Small intestine (tissue), 7 donors: ENCODE measurements at regions not wholly inside any gene's neighbourhood (a gene's known extent, or its start where the extent isn't known, plus 50 kb on each side); places are given as distances from the start of the nearest gene placed in this dataset.

Source experiments
- DNase-seq, 2 donors: peaks; one replicate each; pipeline versions ENCODE4 v3.0.0 to v3.0.0-alpha.2; 2013
- FAIRE-seq: peaks from 2 replicates; lab custom pipeline; 2012; peaks lifted over from hg19 to GRCh38; lab: Jason Lieb, UNC
- H3K27ac ChIP-seq, 3 donors: one replicate each; pipeline ENCODE4 v1.5.1; 2013; ENCODE audit warnings: low read length in 2 of 3, mild to moderate bottlenecking in 2 of 3, control low read depth in 1 of 3, inconsistent platforms in 1 of 3, low read depth in 1 of 3, moderate library complexity in 1 of 3
- H3K27me3 ChIP-seq, 3 donors: one replicate each; pipeline ENCODE4 v1.6.1; 2013; ENCODE audit warnings: low read length in 3 of 3, inconsistent platforms in 1 of 3; ENCODE audit not compliant: control insufficient read depth in 3 of 3, insufficient read depth in 3 of 3
- H3K36me3 ChIP-seq, 3 donors: one replicate each; pipeline ENCODE4 v1.6.1; 2013; ENCODE audit warnings: low read length in 3 of 3, inconsistent platforms in 1 of 3, low read depth in 1 of 3, mild to moderate bottlenecking in 1 of 3, moderate library complexity in 1 of 3; ENCODE audit not compliant: control insufficient read depth in 3 of 3, insufficient read depth in 2 of 3
- H3K4me1 ChIP-seq, 3 donors: one replicate each; pipeline ENCODE4 v1.6.1; 2013; ENCODE audit warnings: low read length in 2 of 3, inconsistent platforms in 1 of 3, low read depth in 1 of 3, mild to moderate bottlenecking in 1 of 3, moderate library complexity in 1 of 3; ENCODE audit not compliant: control insufficient read depth in 3 of 3, insufficient read depth in 2 of 3
- H3K4me3 ChIP-seq, 3 donors: one replicate each; pipeline ENCODE4 v1.5.1; 2013; ENCODE audit warnings: low read length in 3 of 3, control low read depth in 1 of 3, inconsistent platforms in 1 of 3, low read depth in 1 of 3, mild to moderate bottlenecking in 1 of 3, moderate library complexity in 1 of 3
- H3K9me3 ChIP-seq, 2 donors: one replicate each; pipeline ENCODE4 v1.6.1; 2013; ENCODE audit warnings: low read depth in 1 of 2, low read length in 1 of 2; ENCODE audit not compliant: control insufficient read depth in 2 of 2, insufficient read depth in 1 of 2
- WGBS, 3 donors: extraction: QIAGEN DNeasy Blood & Tissue Kit; methylation state at CpG; one replicate each; pipeline ENCODE4 v1.1.7; 2013; 5-methylcytosine and 5-hydroxymethylcytosine counted together
- donor health status: healthy with polysubstance abuse.
- donor health status: control.
- donor health status: control.
- donor health status: Bipolar disorder and iron deficiency.
- donor health status: healthy.

GRCh38 chr5:174571662-174572397 lies 152.6 kb upstream of the MSX2 start:
- Histone ChIP-seq H3K9me3 (no peaks in the 10 kb centered on the region), H3K27me3 (peaks cover 0 to 2% (median 0%) of the 10 kb centered on the region in 3 donors), H3K4me3 (no peak overlapping the region), H3K27ac (no peak overlapping the region), H3K4me1 (no peaks in the 10 kb centered on the region), H3K36me3 (no peaks in the 10 kb centered on the region)
- FAIRE-seq (no peak), DNase-seq (peak; percentile 65 to 90)
- WGBS, 3 donors, result 12 to 29% (median 29%) methylated on average over 7 of the region's 7 CpGs

GRCh38 chr5:174572591-174572990 lies 151.8 kb upstream of the MSX2 start:
- Histone ChIP-seq H3K27ac (no peak overlapping the region), H3K4me3 (no peak overlapping the region), H3K36me3 (no peaks in the 10 kb centered on the region), H3K27me3 (peaks cover 0 to 2% (median 0%) of the 10 kb centered on the region in 3 donors), H3K4me1 (no peaks in the 10 kb centered on the region), H3K9me3 (no peaks in the 10 kb centered on the region)
- 80 to 84% (median 83%) methylated on average over 9 of the region's 9 CpGs for WGBS, 3 donors
- FAIRE-seq (no peak), DNase-seq (no peak)

GRCh38 chr5:174573221-174573994 lies 151.0 kb upstream of the MSX2 start:
- DNase-seq (no peak), FAIRE-seq (no peak)
- no peaks in the 10 kb centered on the region for H3K4me1 ChIP-seq
- no peak overlapping the region for H3K4me3 ChIP-seq
- peaks cover 0 to 2% (median 0%) of the 10 kb centered on the region in 3 donors for H3K27me3 ChIP-seq
- H3K36me3 ChIP-seq, result no peaks in the 10 kb centered on the region
- H3K27ac ChIP-seq, result no peak overlapping the region
- no peaks in the 10 kb centered on the region for H3K9me3 ChIP-seq
- 72 to 81% (median 80%) methylated on average over 14 of the region's 14 CpGs for WGBS, 3 donors

GRCh38 chr5:174575043-174575442 lies 149.3 kb upstream of the MSX2 start:
- WGBS, 3 donors, result 78 to 91% (median 82%) methylated on average over 2 of the region's 2 CpGs
- Histone ChIP-seq H3K9me3 (no peaks in the 10 kb centered on the region), H3K27ac (no peak overlapping the region), H3K4me1 (no peaks in the 10 kb centered on the region), H3K36me3 (no peaks in the 10 kb centered on the region), H3K4me3 (no peak overlapping the region), H3K27me3 (no peaks in the 10 kb centered on the region)
- no peak for DNase-seq
- no peak for FAIRE-seq

- Histone ChIP-seq H3K27ac (no peak overlapping the region), H3K9me3 (no peaks in the 10 kb centered on the region), H3K27me3 (no peaks in the 10 kb centered on the region), H3K4me1 (no peaks in the 10 kb centered on the region), H3K36me3 (no peaks in the 10 kb centered on the region), H3K4me3 (no peak overlapping the region)
- FAIRE-seq, result no peak
- WGBS, 3 donors, result 82 to 90% (median 86%) methylated on average over 6 of the region's 6 CpGs
- DNase-seq, result no peak
Measured at GRCh38 chr5:174576042-174576441, 148.3 kb upstream of the MSX2 start.

- 9 to 12% (median 10%) methylated on average over 5 of the region's 5 CpGs for WGBS, 3 donors
- H3K4me1 ChIP-seq, result no peaks in the 10 kb centered on the region
- H3K9me3 ChIP-seq, result peaks cover 0 to 3% of the 10 kb centered on the region in 2 donors
- no peak for FAIRE-seq
- no peaks in the 10 kb centered on the region for H3K27me3 ChIP-seq
- H3K27ac ChIP-seq, result no peak overlapping the region
- peak; percentile 53 to 66 for DNase-seq
- H3K36me3 ChIP-seq, result no peaks in the 10 kb centered on the region
- H3K4me3 ChIP-seq, result no peak overlapping the region
Measured at GRCh38 chr5:174581479-174581878, 142.9 kb upstream of the MSX2 start.

GRCh38 chr5:174581894-174582293 lies 142.5 kb upstream of the MSX2 start:
- H3K9me3 ChIP-seq, result peaks cover 0 to 3% of the 10 kb centered on the region in 2 donors
- WGBS, 3 donors, result 65 to 80% (median 66%) methylated on average over 4 of the region's 4 CpGs
- DNase-seq (no peak), FAIRE-seq (no peak)
- H3K27ac ChIP-seq, result no peak overlapping the region
- H3K4me3 ChIP-seq, result no peak overlapping the region
- H3K27me3 ChIP-seq, result no peaks in the 10 kb centered on the region
- no peaks in the 10 kb centered on the region for H3K36me3 ChIP-seq
- no peaks in the 10 kb centered on the region for H3K4me1 ChIP-seq

- 24 to 70% (median 50%) methylated on average over 4 of the region's 4 CpGs for WGBS, 3 donors
- no peak overlapping the region for H3K27ac ChIP-seq
- no peak overlapping the region for H3K4me3 ChIP-seq
- H3K9me3 ChIP-seq, result peaks cover 0 to 3% of the 10 kb centered on the region in 2 donors
- no peaks in the 10 kb centered on the region for H3K27me3 ChIP-seq
- no peak for DNase-seq
- no peaks in the 10 kb centered on the region for H3K4me1 ChIP-seq
- no peak for FAIRE-seq
- H3K36me3 ChIP-seq, result no peaks in the 10 kb centered on the region
Measured at GRCh38 chr5:174583071-174583470, 141.3 kb upstream of the MSX2 start.
